ENCODE measurements at regions not wholly inside any gene's neighbourhood (a gene's known extent, or its start where the extent isn't known, plus 50 kb on each side); places are given as distances from the start of the nearest gene placed in this dataset.

DNA sequence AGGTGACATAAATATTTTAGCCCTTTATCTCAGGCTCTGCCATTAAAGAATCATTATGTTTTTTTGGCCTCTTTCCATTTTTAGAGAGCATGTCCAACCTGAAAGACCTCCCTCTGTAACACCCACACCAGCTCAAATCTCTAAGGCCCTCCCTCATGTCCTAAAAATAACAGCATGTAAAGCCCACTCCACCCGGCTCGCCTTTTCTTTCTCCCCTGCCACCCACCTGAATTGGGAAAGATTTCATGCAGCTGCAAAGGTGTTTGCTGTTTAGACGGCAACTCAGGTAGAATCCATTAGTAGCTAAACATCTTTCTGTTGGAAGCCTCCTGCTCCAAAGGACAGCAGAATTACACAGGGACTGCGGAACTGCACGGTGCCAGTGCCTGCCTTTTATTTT is 79.9 kb downstream of the DMRTA2 start:
- Histone ChIP-seq H3K27me3 (ENCODE audit: control insufficient read depth in 3 of 3, insufficient read depth in 3 of 3, low read length in 2 of 3) (no peaks in the 10 kb centered on the region), H3K9ac (ENCODE audit: insufficient read depth in 1 of 2, low read length in 2 of 2) (no peak overlapping the region), H3K4me3 (no peak overlapping the region), H3K4me1 (ENCODE audit: control insufficient read depth in 5 of 5, insufficient read depth in 5 of 5, low read length in 5 of 5) (no peaks in the 10 kb centered on the region), H3K27ac (ENCODE audit: low read depth in 1 of 2, low read length in 1 of 2) (no peak overlapping the region), H3K36me3 (ENCODE audit: control insufficient read depth in 4 of 4, insufficient read depth in 4 of 4, low read length in 4 of 4) (no peaks in the 10 kb centered on the region), H3K9me3 (ENCODE audit: control insufficient read depth in 4 of 4, insufficient read depth in 3 of 4, low read length in 3 of 4) (peaks cover 0 to 6% (median 0%) of the 10 kb centered on the region in 4 donors)
- TF ChIP-seq, protein P1, sequence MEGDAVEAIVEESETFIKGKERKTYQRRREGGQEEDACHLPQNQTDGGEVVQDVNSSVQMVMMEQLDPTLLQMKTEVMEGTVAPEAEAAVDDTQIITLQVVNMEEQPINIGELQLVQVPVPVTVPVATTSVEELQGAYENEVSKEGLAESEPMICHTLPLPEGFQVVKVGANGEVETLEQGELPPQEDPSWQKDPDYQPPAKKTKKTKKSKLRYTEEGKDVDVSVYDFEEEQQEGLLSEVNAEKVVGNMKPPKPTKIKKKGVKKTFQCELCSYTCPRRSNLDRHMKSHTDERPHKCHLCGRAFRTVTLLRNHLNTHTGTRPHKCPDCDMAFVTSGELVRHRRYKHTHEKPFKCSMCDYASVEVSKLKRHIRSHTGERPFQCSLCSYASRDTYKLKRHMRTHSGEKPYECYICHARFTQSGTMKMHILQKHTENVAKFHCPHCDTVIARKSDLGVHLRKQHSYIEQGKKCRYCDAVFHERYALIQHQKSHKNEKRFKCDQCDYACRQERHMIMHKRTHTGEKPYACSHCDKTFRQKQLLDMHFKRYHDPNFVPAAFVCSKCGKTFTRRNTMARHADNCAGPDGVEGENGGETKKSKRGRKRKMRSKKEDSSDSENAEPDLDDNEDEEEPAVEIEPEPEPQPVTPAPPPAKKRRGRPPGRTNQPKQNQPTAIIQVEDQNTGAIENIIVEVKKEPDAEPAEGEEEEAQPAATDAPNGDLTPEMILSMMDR (IDR thresholded peaks at IDR 0.05; ENCODE audit: control extremely low read depth, extremely low read depth): no peak
- DNase-seq (peak in 1 of 3 donors; percentile 17), ATAC-seq (ENCODE audit: insufficient read depth, low FRiP score) (no peak)
- 61 to 78% methylated on average over 5 of the region's 5 CpGs for WGBS, 2 donors

DNA sequence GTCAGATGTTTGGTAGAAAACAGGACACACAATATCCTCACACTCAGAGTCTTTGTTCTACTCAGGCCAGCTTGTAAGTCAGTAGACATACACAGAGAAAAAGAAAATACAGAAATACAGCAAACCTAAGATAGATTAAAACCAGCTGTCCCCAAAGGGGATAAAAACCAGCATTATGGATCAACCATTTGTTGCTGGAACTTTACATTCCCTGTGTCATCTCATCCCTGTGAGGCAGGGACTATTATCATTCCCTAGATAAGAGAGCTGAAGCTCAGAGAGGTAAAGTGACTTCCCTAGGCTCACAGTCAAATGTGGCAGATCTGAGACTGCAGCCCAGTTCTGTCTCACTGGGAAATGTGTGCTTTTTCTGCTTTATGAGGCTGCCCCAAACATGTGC is 80.7 kb downstream of the DMRTA2 start:
- TF ChIP-seq, protein P1 (IDR thresholded peaks at IDR 0.05; ENCODE audit: control extremely low read depth, extremely low read depth): no peak
- no peak overlapping the region for H3K4me3 ChIP-seq
- H3K4me1 ChIP-seq (ENCODE audit: control insufficient read depth in 5 of 5, insufficient read depth in 5 of 5, low read length in 5 of 5): no peaks in the 10 kb centered on the region
- ATAC-seq (ENCODE audit: insufficient read depth, low FRiP score) (no peak), DNase-seq (no peak)
- no peak overlapping the region for H3K27ac ChIP-seq (ENCODE audit: low read depth in 1 of 2, low read length in 1 of 2)
- no peak overlapping the region for H3K9ac ChIP-seq (ENCODE audit: insufficient read depth in 1 of 2, low read length in 2 of 2)
- H3K9me3 ChIP-seq (ENCODE audit: control insufficient read depth in 4 of 4, insufficient read depth in 3 of 4, low read length in 3 of 4): peaks cover 0 to 6% (median 0%) of the 10 kb centered on the region in 4 donors
- H3K36me3 ChIP-seq (ENCODE audit: control insufficient read depth in 4 of 4, insufficient read depth in 4 of 4, low read length in 4 of 4): no peaks in the 10 kb centered on the region
- H3K27me3 ChIP-seq (ENCODE audit: control insufficient read depth in 3 of 3, insufficient read depth in 3 of 3, low read length in 2 of 3): no peaks in the 10 kb centered on the region

DNA sequence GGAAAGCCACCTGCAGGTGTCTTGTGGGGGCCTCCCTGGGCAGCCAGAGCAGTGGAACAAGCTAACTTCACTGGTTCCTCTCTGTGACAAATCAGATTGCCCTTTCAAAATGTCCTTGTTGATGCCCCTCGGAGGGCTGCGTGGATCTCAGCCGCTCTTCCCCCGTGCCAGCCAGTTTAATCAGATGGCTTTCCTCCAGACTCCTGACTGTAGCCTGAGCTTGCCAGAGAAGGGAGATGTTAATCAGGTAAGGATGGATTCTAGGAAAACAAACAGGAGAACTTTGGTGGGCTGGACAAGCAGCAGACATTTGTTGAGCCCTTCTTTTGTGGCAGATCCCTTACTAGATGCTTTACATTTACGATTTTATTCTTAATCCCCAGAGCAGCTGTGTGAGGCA is 88.2 kb downstream of the DMRTA2 start:
- peaks cover 0 to 6% (median 0%) of the 10 kb centered on the region in 4 donors for H3K9me3 ChIP-seq (ENCODE audit: control insufficient read depth in 4 of 4, insufficient read depth in 3 of 4, low read length in 3 of 4)
- H3K9ac ChIP-seq (ENCODE audit: insufficient read depth in 1 of 2, low read length in 2 of 2): no peak overlapping the region
- ATAC-seq (ENCODE audit: insufficient read depth, low FRiP score) (no peak), DNase-seq (no peak)
- 71 to 85% methylated on average over 5 of the region's 5 CpGs for WGBS, 2 donors
- H3K4me1 ChIP-seq (ENCODE audit: control insufficient read depth in 5 of 5, insufficient read depth in 5 of 5, low read length in 5 of 5): peaks cover 0 to 11% (median 0%) of the 10 kb centered on the region in 5 donors
- H3K27me3 ChIP-seq (ENCODE audit: control insufficient read depth in 3 of 3, insufficient read depth in 3 of 3, low read length in 2 of 3): peaks cover 0 to 12% (median 5%) of the 10 kb centered on the region in 3 donors
- H3K36me3 ChIP-seq (ENCODE audit: control insufficient read depth in 4 of 4, insufficient read depth in 4 of 4, low read length in 4 of 4): no peaks in the 10 kb centered on the region
- H3K27ac ChIP-seq (ENCODE audit: low read depth in 1 of 2, low read length in 1 of 2): no peak overlapping the region
- H3K4me3 ChIP-seq: no peak overlapping the region
- TF ChIP-seq, protein P1 (IDR thresholded peaks at IDR 0.05; ENCODE audit: control extremely low read depth, extremely low read depth): no peak

DNA sequence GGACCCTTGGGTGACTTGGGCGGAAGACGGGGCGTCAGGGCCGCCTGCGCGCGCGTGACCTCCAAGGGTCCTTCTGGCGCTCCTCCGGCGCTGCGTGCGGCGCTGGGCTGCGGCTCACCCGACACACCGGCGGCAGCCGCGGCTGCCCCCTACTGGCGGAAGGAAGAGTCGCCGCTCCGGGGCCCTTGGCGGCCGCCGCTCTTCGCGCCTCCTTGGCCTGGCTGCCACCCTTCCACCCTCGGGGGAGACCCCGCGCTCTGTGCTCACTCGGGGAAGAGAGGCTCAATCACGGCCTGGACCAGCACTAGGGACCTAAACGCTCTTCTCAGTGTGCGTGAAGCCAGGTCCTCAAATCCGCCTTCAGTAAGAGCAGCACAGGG is 89.7 kb downstream of the DMRTA2 start:
- DNase-seq: peak; percentile 28 to 52 (median 49)
- Histone ChIP-seq H3K27me3 (ENCODE audit: control insufficient read depth in 3 of 3, insufficient read depth in 3 of 3, low read length in 2 of 3) (peaks cover 0 to 12% (median 5%) of the 10 kb centered on the region in 3 donors), H3K27ac (ENCODE audit: low read depth in 1 of 2, low read length in 1 of 2) (no peak overlapping the region), H3K4me1 (ENCODE audit: control insufficient read depth in 5 of 5, insufficient read depth in 5 of 5, low read length in 5 of 5) (peaks cover 0 to 11% (median 0%) of the 10 kb centered on the region in 5 donors), H3K9me3 (ENCODE audit: control insufficient read depth in 4 of 4, insufficient read depth in 3 of 4, low read length in 3 of 4) (peaks cover 0 to 6% (median 0%) of the 10 kb centered on the region in 4 donors), H3K36me3 (ENCODE audit: control insufficient read depth in 4 of 4, insufficient read depth in 4 of 4, low read length in 4 of 4) (no peaks in the 10 kb centered on the region), H3K4me3 (peak overlapping the region; percentile 17), H3K9ac (ENCODE audit: insufficient read depth in 1 of 2, low read length in 2 of 2) (no peak overlapping the region)
- WGBS, 2 donors: 6 to 7% methylated on average over 22 to 37 of the region's 37 CpGs
- ATAC-seq (ENCODE audit: insufficient read depth, low FRiP score): peak; percentile 87
- TF ChIP-seq, protein P1 (IDR thresholded peaks at IDR 0.05; ENCODE audit: control extremely low read depth, extremely low read depth): peak; percentile 40
